Prostate gland (tissue), 2 donors: ENCODE measurements at regions not wholly inside any gene's neighbourhood (a gene's known extent, or its start where the extent isn't known, plus 50 kb on each side); places are given as distances from the start of the nearest gene placed in this dataset.

Source experiments
- POLR2A ChIP-seq: fragments of 450-650 bp; IDR thresholded peaks from one replicate; pipeline ENCODE4 v1.6.1; 2016; ENCODE audit warnings: antibody characterized with exemption, mild to moderate bottlenecking
- TF ChIP-seq, protein P1 (sequence below), 4 experiments: fragments of 200-600 bp in 2 of 4; fragments of 450-650 bp in 2 of 4; sonication (generic) in 2 of 4; IDR thresholded peaks; 1 replicate in 3 of 4; 2 replicates in 1 of 4; pipeline ENCODE4 v1.5.1; 2016 to 2019; ENCODE audit warnings: antibody characterized with exemption in 4 of 4, mild to moderate bottlenecking in 2 of 4, moderate library complexity in 2 of 4

- TF ChIP-seq POLR2A, result no peak
- TF ChIP-seq, protein P1, sequence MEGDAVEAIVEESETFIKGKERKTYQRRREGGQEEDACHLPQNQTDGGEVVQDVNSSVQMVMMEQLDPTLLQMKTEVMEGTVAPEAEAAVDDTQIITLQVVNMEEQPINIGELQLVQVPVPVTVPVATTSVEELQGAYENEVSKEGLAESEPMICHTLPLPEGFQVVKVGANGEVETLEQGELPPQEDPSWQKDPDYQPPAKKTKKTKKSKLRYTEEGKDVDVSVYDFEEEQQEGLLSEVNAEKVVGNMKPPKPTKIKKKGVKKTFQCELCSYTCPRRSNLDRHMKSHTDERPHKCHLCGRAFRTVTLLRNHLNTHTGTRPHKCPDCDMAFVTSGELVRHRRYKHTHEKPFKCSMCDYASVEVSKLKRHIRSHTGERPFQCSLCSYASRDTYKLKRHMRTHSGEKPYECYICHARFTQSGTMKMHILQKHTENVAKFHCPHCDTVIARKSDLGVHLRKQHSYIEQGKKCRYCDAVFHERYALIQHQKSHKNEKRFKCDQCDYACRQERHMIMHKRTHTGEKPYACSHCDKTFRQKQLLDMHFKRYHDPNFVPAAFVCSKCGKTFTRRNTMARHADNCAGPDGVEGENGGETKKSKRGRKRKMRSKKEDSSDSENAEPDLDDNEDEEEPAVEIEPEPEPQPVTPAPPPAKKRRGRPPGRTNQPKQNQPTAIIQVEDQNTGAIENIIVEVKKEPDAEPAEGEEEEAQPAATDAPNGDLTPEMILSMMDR (IDR thresholded peaks at IDR 0.05), result no peak
Observed at GRCh38 chr4:155544547-155544946, 122.1 kb upstream of the GUCY1A1 start.
